Activated CD4-positive, CD25-positive, alpha-beta regulatory T cell treated with anti-CD3 and anti-CD28 coated beads, Interleukin-2, amount 50 U/mL, for 72 hours (primary cell): ENCODE measurements at regions not wholly inside any gene's neighbourhood (a gene's known extent, or its start where the extent isn't known, plus 50 kb on each side); places are given as distances from the start of the nearest gene placed in this dataset.
"Not testable (repeated sequence)": the region's sequence is repeated elsewhere in the genome, so short reads cannot be mapped to it uniquely, and the experiment has no call there.

Source experiments
- DNase-seq: peaks from one replicate; pipeline ENCODE4 v3.0.0; 2021

DNA sequence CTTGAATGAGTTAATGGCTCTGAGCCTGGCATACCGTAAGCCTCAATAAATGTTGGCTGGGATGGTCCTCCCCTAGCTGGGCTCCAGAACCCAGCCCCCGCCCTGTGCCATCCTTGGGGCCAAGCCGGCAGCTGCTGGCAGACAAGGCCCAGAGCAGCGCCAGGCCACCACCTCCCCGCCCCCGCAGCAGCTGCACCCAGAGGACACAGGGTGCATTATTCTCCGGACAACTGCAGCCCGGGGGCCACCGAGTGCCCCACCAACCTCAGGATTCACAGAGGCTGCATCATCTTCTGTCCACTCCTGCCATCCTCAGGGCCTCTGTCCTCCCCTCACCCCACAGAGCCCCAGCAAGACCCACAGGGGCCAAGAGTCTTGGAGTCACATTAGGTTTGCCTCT lies 92.7 kb downstream of the NCOR2 start:
- no peak for DNase-seq

DNA sequence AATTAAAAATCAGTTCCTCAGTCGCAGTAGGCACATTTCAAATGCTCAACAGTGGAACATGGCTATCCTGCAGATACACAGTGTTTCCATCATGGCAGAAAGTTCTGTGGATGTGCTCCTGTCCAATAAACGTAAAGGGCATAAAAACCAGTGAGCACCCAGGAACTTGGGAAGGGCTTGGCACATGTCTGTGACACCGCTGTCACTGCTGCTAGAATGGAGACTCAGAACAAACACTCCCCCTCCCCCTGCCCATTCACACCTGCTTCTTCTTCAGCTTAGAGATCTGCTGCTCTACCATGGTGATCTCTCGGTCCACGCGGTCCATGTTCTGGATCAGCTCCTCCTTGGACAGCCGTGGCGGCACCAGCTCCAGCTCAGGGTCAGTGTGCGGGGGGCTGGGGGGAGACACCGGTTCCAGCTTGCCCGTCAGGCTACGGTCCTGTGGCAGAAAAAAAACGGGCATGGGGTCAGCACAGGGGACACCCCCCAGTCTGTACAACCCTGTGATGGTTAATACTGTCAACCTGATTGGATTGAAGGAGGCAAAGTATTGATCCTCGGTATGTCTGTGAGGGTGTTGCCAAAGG lies 94.6 kb downstream of the NCOR2 start:
- DNase-seq: no peak

DNA sequence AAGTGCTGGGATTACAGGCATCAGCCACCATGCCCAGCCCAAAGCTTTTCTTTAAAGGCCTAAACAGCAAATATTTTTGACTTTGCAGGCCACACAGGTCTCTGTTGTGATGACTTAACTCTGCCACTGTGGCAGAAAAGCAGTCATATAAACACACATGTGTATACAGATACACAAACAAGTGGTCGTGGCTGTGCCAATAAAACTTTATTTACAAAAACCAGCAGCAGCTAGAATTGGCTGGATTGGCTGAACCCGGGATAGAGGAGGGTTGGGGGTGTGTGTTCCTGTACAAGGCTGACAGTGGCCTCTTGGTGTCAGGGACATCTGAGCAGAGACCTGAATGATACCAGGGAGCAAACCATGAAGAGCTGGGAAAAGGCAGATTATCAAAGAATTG lies 95.6 kb downstream of the NCOR2 start:
- DNase-seq: no peak

DNA sequence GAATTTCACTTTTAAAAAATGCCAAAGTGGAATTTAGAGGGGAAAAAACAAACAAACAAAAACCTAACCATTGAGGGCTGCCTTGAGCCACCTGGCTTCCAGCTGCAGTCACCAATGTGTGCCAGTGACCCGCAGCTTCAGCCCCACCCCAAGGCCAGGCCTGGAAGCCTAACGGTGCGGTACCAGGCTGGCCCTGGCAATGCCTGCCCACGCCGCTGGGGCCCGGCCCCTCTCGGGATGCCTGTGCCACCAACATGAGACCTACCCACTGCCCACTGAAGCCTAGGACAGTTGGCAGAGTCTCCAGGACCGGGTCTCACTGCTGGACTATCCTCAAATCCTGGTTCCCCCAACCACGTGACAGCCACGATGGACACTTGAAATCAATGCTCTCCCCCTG lies 96.6 kb downstream of the NCOR2 start:
- no peak for DNase-seq

DNA sequence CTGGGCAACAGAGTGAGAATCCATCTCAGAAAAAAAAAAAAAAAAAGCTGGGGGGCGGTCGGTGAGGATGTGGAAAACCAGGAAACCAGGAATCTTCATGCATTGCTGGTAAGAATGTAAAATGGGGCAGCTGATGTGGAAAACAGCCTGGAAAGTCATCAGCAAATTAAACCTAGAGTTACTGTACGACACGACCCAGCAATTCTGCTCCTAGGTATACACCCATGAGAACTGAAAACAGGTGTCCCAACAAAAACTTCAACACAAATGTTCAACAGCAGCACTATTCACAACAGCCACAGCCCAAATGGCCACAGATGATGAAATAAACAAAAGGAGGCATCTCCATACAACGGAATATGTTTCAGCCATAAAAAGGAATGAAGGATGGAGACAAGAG lies 97.3 kb downstream of the NCOR2 start:
- DNase-seq: no peak

DNA sequence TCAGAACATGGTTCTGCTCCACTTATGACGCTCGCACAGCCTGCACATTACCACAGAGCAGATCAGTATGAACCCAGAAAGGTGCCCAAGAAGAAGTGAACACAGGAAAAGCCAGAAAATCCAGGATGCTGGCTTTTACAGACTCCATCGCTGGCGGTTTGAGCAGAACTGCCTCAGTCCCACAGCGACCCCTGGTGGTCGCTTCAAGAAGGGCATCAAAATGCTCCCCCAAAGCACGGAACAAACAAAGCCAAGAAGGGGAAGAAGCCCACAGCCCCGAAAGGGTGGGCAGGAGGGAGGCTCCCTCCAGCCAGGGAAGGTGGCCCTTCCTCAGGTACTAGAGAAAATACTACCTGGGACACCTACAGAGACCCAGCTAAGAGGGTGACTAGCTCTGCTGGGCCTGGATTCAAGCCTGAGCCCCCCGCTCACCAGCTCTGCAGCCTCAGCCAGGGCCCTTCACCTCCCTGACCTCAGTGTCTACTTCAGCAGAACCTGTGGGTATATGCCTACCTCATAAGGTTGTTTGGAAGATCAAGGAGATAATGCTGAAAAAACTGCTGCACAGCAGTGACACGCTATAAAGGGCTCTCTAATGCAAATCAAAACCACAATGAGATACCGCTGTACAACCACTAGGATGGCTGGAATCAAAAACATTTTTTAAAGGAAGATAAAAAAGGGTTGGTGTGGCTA lies 98.1 kb downstream of the NCOR2 start:
- DNase-seq: no peak

DNA sequence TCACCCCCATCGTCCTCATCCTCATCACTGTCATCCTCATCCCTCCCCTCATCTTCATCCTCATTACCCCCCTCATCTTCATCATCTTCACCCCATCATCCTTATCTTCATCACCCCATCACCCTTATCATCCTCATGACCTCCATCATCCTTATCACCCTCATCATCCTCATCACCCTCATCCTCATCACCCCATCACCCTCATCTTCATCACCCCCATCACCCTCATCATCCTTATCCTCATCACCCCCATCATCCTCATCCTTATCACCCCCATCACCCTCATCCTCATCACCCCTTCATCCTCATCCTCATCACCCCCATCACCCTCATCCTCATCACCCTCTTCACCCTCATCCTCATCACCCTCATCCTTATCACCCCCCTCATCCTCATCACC lies 99.9 kb downstream of the NCOR2 start:
- not testable (repeated sequence) for DNase-seq

DNA sequence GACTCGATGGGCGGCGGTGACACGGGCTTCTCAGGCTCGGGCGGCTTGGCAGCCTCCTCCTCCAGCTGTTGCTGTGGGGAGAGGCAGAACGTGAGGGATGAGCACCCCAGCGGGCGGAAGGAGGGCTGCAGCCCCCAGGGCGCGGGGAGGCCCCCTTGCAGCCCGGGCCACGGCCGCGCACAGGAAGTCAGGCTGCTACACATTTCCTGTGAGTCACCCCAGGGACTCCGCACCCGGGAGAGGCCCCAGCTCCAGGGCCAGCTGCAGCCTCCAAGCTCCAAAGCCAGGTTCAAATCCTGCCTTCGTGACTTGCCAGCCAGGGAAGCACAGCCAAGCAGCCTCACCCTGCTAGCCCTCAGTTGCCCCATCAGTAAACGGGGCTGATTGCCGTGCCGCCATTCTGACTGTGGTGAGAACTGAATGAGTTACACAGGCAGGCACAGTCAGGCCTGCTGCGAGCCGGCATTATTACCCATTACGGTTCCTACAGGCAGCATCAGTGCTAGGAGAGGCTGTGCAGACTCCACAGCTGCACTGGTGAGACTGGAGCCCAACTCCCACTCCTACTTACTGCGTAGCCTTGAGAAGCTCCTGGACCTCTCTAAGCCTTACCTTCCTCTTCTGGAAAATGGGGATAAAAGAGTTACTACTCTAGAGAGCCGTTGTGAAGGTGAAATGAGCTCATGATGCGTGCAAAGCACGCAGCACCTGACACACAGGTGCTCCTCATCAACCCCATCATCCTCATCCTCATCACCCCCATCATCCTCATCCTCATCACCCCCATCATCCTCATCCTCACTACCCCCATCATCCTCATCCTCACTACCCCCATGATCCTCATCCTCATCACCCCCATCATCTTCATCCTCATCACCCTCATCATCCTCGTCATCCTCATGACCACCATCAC lies 100.9 kb downstream of the NCOR2 start:
- DNase-seq: peak; percentile 84

DNA sequence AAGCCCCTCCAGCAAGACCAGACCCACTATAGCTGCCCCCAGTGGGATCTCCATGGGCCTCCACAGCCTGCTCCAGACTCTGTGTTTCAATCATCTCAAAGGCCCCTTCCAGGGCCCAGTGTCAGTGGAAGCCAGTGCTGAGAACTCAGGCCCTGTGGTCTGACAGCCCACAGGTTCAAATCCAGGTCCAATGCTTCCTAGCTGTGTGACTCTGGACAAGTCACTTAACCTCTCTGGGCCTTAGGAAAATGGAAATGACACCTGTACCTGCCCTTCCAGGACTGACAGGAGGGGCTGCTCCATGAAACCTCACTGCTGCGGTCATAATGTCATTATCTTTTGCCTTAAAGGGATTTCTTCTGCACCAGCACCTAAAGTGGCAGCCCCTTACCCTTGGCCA lies 101.9 kb downstream of the NCOR2 start:
- no peak for DNase-seq

DNA sequence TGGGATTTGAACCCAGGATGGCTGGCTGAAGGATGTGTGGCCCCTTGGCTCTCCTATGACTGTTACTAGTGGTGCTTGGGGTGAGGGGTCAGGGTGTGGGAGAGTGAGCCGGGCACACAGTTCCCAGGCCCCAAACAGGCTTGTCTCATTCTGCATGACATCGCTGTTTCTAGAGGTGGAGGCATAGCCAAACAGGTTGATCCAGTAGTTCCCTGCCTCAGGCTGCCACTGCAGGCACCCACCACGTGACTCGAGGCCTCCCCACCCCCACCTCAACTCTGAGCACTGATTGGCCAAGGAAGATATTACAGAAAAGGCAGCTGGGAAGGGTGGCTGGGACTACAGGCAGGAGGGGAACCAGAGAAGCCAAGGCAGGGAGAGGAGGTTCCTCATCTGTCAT lies 102.6 kb downstream of the NCOR2 start:
- no peak for DNase-seq

DNA sequence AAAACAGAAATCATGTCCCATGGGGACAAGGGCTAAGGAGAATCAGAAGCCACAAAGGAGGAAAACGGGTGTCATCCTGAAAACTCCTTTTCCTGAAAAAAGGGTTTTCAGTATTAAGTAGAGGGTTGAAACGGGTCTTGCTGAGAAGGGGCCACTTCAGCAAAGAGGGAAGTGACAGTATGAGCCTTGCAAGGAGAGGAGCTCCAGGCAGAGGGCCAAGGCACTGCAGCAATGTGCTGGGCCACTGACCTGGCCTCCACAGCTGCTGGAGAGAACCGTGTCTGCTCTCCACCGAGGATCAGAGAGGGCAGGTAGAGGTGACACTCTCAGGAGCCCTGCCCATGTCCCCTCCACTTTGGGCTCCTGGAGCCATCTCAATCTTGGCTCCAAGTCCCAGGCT lies 103.3 kb downstream of the NCOR2 start:
- DNase-seq: no peak

DNA sequence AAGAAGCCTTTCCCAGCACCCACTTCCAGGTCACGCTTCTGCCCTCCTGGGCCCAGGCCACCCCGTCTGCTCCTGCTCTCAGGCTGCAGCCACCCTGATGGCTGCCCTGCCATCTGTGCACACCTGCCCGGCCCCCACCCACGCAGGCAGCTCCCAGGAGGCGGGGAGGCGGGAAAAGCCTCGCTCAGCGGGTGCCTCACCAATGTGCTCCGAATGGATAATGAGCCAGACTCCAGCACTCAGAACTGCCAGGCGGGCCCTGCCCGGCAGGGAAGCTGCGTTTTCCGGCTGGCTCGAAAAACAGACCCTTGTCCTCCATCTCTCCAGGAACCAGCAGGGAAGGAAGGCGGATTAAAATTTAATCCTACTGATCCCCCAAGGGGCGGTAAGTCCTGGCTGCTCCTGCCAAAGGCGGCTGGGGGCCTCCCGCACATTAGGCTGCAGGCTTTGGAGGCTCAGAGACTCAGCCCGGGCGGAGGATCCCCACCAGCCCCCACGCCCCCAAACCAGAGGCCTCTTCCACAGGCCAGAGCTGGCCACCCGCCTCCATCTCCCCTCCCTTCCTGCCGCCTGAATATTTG lies 104.0 kb downstream of the NCOR2 start:
- DNase-seq: no peak

DNA sequence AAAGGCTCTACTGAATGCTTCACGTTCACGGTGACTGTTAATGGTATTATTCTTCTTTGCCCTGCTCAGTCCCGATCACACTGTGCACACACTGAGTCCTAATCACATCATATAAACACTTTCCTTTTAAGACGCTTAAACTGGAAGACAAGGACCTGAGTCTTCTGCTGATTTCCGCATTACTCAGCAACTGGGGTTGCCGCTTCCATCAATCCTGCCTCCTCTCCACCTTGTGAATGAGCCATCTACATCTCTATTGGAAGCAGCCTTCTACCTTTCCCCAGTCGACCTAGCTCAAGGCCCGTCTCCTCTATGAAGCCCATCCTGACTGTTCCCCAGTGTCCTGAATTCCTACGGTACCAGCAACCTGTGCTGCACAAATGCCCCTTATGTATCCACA lies 104.7 kb downstream of the NCOR2 start:
- no peak for DNase-seq

DNA sequence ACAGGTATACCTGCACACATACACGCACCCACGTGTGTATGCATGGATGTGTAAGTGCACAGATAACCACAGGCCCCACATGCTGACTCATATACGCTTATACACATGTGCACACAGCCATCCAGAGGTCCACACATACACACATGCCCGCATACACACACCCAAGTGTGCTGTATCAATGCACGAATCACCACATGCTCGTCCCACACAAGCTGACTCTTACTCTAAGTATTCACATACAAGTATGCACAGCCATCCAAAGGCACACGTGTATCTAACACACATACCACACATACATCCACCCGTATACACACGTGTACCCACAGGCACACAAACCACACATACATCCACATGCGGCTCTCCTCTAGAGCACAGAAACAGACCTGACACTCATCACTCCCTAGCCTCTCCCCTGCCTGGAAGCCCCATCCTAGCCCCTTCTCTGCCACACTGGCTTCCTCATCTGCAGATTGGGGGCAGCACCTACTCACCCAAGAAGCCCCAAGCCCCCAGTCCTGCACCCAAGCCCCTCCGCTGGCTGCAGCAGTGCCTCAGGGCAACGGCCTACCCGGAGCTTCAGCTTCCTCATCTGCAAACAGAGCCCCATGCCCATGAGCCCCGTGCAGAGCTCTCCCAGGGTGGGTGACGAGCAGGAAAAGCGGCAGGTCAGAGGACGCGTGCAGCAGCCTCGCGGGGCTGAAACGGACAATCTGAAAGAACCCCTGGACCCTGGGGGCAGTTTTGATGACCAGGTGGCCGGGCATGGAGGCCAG lies 105.4 kb downstream of the NCOR2 start:
- no peak for DNase-seq

DNA sequence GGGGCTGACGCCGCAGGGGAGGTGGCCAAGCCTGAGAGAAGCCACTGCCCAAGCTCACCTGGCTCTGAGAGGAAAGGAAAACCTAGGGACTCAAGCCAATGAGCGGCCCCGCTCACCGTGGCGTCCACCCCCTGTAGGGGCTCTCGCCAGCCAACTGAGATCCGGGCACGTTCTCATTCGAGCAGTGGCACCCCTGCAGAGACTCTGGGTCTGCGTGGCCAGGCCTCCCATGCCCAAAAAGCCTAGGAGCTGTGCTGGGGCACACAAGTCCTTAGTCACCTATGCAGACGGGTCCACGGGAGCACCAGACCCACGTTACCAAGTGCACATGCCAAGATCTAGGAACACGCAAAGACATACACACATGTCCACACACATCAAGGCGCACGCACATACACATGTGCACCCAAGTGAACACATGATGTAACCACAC lies 106.2 kb downstream of the NCOR2 start:
- DNase-seq: no peak

DNA sequence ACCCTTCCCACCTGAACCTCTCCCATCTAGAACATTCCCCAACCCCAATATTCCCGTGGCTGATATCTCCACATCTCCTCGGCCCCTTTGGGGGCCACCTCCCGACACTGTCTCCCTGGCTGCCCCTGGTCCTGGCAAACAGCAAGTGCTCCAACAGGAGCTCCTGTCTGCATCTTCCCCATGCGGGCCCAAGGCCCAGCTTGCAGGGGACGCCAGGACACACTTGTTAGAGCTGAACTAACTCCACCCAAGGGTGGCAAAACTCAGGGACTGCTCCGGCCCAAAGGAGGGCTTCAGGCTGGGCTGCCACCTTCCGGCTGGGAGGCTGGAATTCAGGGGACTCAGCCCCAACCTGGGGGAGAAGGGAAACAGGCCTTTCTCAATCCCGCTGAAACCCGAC lies 106.6 kb downstream of the NCOR2 start:
- DNase-seq: no peak

DNA sequence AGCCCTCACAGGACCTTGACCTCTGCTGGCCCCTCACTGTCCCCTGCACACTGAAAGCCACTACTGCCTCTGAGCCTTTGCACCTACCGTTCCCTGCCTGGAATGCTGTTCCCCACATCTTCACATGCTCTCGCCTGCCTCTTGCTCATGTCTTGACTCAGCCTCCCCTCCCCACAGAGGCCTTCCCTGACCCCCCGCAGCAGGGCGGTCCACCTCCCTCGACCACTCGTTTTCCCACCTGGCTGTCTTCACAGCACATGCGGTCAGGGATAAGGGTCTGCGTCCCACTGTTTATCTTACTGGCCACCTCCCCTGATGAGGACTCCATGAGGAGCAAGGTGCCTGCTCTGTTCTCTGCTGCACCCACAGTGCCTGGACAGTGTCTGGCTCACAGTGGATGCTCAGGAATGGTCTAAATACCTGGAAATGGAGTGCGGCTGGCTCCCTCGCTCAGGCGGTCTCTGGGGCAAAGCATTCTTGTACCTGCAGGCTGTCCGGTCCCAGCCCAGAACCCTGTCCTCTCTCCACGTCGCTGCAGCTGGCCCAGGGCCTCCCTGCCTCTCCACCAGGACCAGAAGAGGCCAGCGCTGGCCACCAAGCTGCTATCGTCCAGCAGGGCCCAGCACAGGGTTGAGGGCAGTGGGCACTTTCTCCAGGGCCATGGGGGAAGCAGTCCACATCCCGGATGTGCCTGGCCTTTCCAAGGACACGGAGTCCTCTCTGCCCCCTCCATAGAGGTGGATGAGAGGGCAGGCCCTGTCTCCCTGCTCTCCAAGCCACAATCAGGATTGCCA lies 107.4 kb downstream of the NCOR2 start:
- no peak for DNase-seq

DNA sequence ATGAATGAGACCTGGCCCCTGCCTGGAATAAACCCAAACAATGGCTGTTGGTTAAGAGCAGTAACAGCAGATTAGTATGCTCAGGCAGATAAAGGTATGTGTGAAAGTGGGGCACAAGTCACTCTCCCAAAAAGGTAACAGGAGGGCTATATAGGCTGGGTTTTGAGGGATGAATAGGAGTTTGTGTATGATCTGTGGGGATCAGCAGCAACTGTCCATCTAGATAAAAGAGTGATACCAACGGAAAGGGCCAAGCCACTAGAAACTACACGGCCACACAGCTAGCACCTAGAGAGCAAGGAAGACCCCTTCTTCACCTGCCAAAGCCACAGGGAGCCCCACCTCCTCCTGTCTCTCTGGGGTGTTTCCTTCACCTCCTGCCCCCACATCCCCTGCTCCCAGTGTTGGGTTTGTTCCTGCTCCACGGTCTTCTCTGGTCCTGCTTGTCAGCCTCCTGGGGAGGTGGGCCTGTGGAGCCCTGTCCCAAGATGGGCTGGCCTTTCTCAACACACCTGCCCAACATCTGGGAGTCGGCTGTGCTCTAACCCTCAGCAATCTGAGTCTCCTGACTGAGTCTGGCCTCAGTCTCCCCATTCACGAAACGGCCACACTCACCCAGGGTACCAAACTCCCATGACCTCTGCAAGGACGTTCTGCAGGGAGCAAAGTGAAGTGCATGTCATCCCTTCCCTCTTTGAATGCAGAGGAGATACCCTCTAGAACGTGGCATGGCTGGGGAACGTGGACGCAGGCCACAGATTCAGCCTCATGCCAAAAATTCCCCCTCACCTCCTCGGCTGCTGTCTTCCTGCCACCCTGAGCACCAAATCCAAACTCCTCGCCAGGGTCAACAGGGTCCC lies 108.2 kb downstream of the NCOR2 start:
- DNase-seq: no peak

DNA sequence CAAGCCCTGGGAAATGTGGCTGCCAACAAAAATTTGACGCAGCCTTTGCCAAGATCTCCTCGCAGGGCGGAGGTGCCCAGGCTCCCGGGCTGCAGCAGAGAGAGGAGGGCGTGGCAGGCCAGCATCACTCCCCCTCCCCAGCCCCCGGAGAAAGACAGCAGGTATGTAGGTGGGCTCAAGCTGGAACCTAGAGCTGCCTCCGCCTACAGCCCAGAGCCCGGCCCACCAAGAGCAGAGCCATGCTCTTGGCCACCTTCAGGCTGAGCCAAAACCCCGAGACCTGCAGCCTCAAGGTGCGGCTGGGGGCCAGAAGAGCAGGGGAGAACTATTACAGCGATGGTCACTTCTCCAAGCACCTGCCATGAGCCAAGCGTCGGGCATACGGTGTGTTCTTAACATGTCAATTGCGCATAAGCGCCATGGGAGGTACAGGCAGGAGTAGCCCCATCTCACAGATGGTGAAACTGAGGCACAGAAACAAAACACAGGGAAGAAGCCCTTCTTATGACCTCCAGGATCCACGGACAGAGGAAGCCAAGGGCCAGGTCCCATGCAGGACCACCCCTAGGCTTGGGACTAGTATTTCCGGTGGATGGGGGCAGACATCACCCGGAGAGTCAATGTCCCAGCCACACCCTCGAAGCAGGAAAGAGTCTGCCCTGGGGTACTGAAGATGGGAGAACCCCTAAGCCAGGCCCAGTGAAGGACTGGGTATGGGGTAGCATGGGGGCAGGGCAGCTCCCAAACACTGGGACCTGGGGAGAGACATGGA lies 109.0 kb downstream of the NCOR2 start:
- no peak for DNase-seq
